PFSK-1 (cell line): ENCODE measurements at regions not wholly inside any gene's neighbourhood (a gene's known extent, or its start where the extent isn't known, plus 50 kb on each side); places are given as distances from the start of the nearest gene placed in this dataset.

Experiments used
- FOXP2 ChIP-seq: optimal IDR thresholded peaks from 2 replicates; pipeline ENCODE3; 2011; ENCODE audit warnings: borderline replicate concordance, control low read depth, inconsistent platforms; ENCODE audit not compliant: insufficient read depth; ENCODE audit errors: extremely low read length, extremely low read depth
- POLR2AphosphoS5 ChIP-seq: IDR thresholded peaks from 2 replicates; pipeline ENCODE4 v1.6.1; 2012; ENCODE audit warnings: low read depth, mild to moderate bottlenecking, control low read depth, low read length, moderate library complexity
- SIN3A ChIP-seq: IDR thresholded peaks from 2 replicates; pipeline ENCODE4 v1.6.1; 2012; ENCODE audit warnings: mild to moderate bottlenecking, low read length, moderate library complexity, borderline replicate concordance; ENCODE audit not compliant: insufficient read depth
- TAF1 ChIP-seq: IDR thresholded peaks from 2 replicates; pipeline ENCODE4 v1.6.1; 2012; ENCODE audit warnings: low read length, control low read depth, borderline replicate concordance; ENCODE audit not compliant: insufficient read depth
- TF ChIP-seq, protein P1 (sequence below), 2 experiments: IDR thresholded peaks; 2 replicates each; pipeline versions ENCODE4 v1.6.1 to v1.8.0; 2011 to 2012; ENCODE audit warnings: low read depth in 2 of 2, low read length in 2 of 2, control low read depth in 1 of 2, inconsistent platforms in 1 of 2, mild to moderate bottlenecking in 1 of 2, moderate library complexity in 1 of 2; ENCODE audit not compliant: insufficient read depth in 1 of 2

DNA sequence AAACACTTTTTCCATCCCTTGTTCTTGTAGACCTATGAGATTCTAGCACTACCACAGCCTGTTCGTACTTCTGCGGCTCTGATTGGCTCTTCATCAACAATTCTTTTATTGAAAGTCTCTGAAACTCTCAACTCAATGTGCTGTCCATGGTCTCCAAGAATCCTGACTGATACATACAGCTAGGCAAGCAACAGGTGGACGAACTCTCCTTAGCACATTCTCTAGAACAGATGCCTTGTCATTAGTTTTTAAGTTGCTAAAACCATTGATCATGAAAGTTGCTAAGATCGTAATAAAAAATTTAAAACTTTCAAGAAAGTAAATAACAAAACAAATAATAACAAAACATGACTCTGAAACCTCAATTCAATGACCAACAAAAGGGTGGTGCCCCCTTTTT lies 210.5 kb downstream of the EPHA4 start:
- no peak for TF ChIP-seq SIN3A
- no peak for TF ChIP-seq FOXP2
- TF ChIP-seq, protein P1, sequence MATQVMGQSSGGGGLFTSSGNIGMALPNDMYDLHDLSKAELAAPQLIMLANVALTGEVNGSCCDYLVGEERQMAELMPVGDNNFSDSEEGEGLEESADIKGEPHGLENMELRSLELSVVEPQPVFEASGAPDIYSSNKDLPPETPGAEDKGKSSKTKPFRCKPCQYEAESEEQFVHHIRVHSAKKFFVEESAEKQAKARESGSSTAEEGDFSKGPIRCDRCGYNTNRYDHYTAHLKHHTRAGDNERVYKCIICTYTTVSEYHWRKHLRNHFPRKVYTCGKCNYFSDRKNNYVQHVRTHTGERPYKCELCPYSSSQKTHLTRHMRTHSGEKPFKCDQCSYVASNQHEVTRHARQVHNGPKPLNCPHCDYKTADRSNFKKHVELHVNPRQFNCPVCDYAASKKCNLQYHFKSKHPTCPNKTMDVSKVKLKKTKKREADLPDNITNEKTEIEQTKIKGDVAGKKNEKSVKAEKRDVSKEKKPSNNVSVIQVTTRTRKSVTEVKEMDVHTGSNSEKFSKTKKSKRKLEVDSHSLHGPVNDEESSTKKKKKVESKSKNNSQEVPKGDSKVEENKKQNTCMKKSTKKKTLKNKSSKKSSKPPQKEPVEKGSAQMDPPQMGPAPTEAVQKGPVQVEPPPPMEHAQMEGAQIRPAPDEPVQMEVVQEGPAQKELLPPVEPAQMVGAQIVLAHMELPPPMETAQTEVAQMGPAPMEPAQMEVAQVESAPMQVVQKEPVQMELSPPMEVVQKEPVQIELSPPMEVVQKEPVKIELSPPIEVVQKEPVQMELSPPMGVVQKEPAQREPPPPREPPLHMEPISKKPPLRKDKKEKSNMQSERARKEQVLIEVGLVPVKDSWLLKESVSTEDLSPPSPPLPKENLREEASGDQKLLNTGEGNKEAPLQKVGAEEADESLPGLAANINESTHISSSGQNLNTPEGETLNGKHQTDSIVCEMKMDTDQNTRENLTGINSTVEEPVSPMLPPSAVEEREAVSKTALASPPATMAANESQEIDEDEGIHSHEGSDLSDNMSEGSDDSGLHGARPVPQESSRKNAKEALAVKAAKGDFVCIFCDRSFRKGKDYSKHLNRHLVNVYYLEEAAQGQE (IDR thresholded peaks at IDR 0.05; ENCODE audit: insufficient read depth in 1 of 2, low read depth in 2 of 2, low read length in 2 of 2) = no peak
- TF ChIP-seq TAF1 = no peak
- no peak for TF ChIP-seq POLR2AphosphoS5

DNA sequence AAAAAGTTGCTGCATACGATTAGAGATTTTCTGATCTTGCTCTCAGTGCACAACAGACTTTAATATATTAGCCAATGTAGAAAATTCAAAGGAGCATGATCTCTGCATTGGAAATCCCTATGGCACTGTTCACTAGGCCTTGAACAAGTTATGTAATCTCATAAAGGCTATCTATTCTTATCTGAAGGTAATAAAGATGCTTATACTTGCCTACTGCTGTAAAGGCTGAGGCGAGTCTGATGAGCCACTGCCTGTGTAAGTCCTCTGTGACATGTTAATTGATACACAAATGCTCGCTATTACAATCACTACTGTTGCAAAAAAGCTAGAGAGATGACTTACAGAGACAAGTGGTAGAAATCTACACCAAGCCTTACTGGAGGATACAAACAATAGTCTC lies 207.4 kb downstream of the EPHA4 start:
- no peak for TF ChIP-seq FOXP2
- no peak for TF ChIP-seq POLR2AphosphoS5
- no peak for TF ChIP-seq TAF1
- TF ChIP-seq SIN3A = no peak
- TF ChIP-seq, protein P1 (IDR thresholded peaks at IDR 0.05; ENCODE audit: insufficient read depth in 1 of 2, low read depth in 2 of 2, low read length in 2 of 2) = no peak
